ENCODE measurements at regions not wholly inside any gene's neighbourhood (a gene's known extent, or its start where the extent isn't known, plus 50 kb on each side); places are given as distances from the start of the nearest gene placed in this dataset.

- TF ChIP-seq CTCF (conservative IDR thresholded peaks at IDR 0.05; ENCODE audit: low read depth, low read length) (no peak), RFX5 (IDR thresholded peaks at IDR 0.05; ENCODE audit: low read depth, low read length) (no peak), RCOR1 (IDR thresholded peaks at IDR 0.05; ENCODE audit: insufficient replicate concordance, low read length) (no peak), RAD21 (IDR thresholded peaks at IDR 0.05; ENCODE audit: low read length) (no peak), BHLHE40 (IDR thresholded peaks at IDR 0.05; ENCODE audit: low read depth, low read length) (no peak), CEBPB (IDR thresholded peaks at IDR 0.05; ENCODE audit: low read depth, low read length) (no peak), MAFK (IDR thresholded peaks at IDR 0.05; ENCODE audit: low read depth, low read length) (no peak), FOS (IDR thresholded peaks at IDR 0.05; ENCODE audit: low read depth, low read length) (no peak), POLR2A (IDR thresholded peaks at IDR 0.05; ENCODE audit: low read depth, low read length) (no peak), USF2 (IDR thresholded peaks at IDR 0.05; ENCODE audit: low read depth, low read length) (no peak), CHD1 (IDR thresholded peaks at IDR 0.05; ENCODE audit: low read depth, low read length) (no peak)
Measured at GRCh38 chr12:9319842-9320173, 111.6 kb upstream of the PZP start.
